ENCODE measurements at regions not wholly inside any gene's neighbourhood (a gene's known extent, or its start where the extent isn't known, plus 50 kb on each side); places are given as distances from the start of the nearest gene placed in this dataset.

DNA sequence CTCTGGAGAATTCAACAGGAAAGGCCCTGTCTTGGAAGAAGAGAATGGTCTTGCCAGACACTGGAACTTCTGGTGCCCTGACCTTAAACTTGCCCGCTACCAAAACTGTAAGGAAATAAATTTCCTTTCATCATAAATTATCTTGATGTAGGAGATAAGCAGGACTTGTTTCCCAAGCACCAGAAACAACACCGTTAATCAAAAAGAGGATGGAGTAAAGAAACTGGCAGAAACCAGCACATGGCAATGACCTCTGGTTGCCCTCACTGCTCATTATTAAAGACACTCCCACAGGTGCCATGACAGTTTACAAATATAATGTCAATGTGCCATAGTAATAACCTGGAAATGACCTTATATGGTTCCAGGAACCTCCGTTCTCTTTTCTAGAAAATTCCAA lies 426.1 kb downstream of the EDEM1 start:
- no peaks in the 10 kb centered on the region for H3K4me1 ChIP-seq (ENCODE audit: control insufficient read depth, extremely low read depth, insufficient read depth, low read length)
- no peaks in the 10 kb centered on the region for H3K9me1 ChIP-seq (replicated peaks; ENCODE audit: control insufficient read depth, extremely low read depth, insufficient read depth, low read length)
- H3K4me2 ChIP-seq (ENCODE audit: insufficient read depth, low read length), result no peak overlapping the region
- TF ChIP-seq FOS (IDR thresholded peaks at IDR 0.05; ENCODE audit: borderline replicate concordance, insufficient read depth, low read length) (no peak), POLR2AphosphoS5 (IDR thresholded peaks at IDR 0.05; ENCODE audit: insufficient read depth, low read depth, low read length) (no peak), JUN (IDR thresholded peaks at IDR 0.05; ENCODE audit: borderline replicate concordance, insufficient read depth, insufficient read length, low read depth) (no peak), POLR2A (IDR thresholded peaks at IDR 0.05; ENCODE audit: low read depth, low read length) (no peak), EZH2 (IDR thresholded peaks at IDR 0.05; ENCODE audit: borderline replicate concordance, low read depth, low read length, severe bottlenecking) (no peak), GATA2 (IDR thresholded peaks at IDR 0.05; ENCODE audit: insufficient read depth, insufficient read length, low read depth, low read length) (no peak), MYC (IDR thresholded peaks at IDR 0.05; ENCODE audit: low read depth, low read length) (no peak)
- TF ChIP-seq, protein P1, sequence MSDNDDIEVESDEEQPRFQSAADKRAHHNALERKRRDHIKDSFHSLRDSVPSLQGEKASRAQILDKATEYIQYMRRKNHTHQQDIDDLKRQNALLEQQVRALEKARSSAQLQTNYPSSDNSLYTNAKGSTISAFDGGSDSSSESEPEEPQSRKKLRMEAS (IDR thresholded peaks at IDR 0.05; ENCODE audit: insufficient read depth, insufficient read length), result no peak
- TF ChIP-seq, protein P2, sequence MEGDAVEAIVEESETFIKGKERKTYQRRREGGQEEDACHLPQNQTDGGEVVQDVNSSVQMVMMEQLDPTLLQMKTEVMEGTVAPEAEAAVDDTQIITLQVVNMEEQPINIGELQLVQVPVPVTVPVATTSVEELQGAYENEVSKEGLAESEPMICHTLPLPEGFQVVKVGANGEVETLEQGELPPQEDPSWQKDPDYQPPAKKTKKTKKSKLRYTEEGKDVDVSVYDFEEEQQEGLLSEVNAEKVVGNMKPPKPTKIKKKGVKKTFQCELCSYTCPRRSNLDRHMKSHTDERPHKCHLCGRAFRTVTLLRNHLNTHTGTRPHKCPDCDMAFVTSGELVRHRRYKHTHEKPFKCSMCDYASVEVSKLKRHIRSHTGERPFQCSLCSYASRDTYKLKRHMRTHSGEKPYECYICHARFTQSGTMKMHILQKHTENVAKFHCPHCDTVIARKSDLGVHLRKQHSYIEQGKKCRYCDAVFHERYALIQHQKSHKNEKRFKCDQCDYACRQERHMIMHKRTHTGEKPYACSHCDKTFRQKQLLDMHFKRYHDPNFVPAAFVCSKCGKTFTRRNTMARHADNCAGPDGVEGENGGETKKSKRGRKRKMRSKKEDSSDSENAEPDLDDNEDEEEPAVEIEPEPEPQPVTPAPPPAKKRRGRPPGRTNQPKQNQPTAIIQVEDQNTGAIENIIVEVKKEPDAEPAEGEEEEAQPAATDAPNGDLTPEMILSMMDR (IDR thresholded peaks at IDR 0.05; ENCODE audit: extremely low read depth in 1 of 2, insufficient read depth in 1 of 2, low read depth in 1 of 2, low read length in 2 of 2), result no peak
- ChIA-PET POLR2A (no interaction called here), CTCF (no interaction called here)
- no peak overlapping the region for H3K9ac ChIP-seq (replicated peaks; ENCODE audit: extremely low read depth, insufficient read depth, low read length)
- no peaks in the 10 kb centered on the region for H3K27me3 ChIP-seq (ENCODE audit: control insufficient read depth in 2 of 2, insufficient read depth in 2 of 2, low read length in 2 of 2)
- intact Hi-C loops (cut with micrococcal nuclease) (no loop called here), dilution Hi-C loops (cut with MboI; ENCODE audit: extremely low pct_ligation_motif_present, low sequenced_read_pairs) (no loop called here)
- H3K79me2 ChIP-seq (ENCODE audit: control insufficient read depth, insufficient read depth, low read length), result no peaks in the 10 kb centered on the region
- no peak overlapping the region for H2AFZ ChIP-seq (ENCODE audit: low read depth, low read length)
- FAIRE-seq (no peak), DNase-seq (ENCODE audit: low read depth, low spot score) (no peak)
- H3K36me3 ChIP-seq (ENCODE audit: control insufficient read depth in 2 of 2, extremely low read depth in 1 of 2, insufficient read depth in 2 of 2, low read length in 2 of 2), result no peaks in the 10 kb centered on the region
- no peak overlapping the region for H3K4me3 ChIP-seq (replicated peaks in 1 of 3; ENCODE audit: insufficient read depth in 1 of 3, low read depth in 1 of 3, low read length in 3 of 3)
- H3K27ac ChIP-seq (ENCODE audit: insufficient read depth, low read depth, low read length), result no peak overlapping the region
- peaks cover 3% of the 10 kb centered on the region for H3K9me3 ChIP-seq (replicated peaks; ENCODE audit: control insufficient read depth, insufficient read depth, low read length)
- H4K20me1 ChIP-seq (replicated peaks; ENCODE audit: control insufficient read depth, extremely low read depth, insufficient read depth, low read length), result no peaks in the 10 kb centered on the region
- BruUV-seq (replicated peaks), result no TSS peak

Data from endothelial cell of umbilical vein (primary cell).